Keratinocyte (primary cell): ENCODE measurements at regions not wholly inside any gene's neighbourhood (a gene's known extent, or its start where the extent isn't known, plus 50 kb on each side); places are given as distances from the start of the nearest gene placed in this dataset.

Experiments used
- DNase-seq: peaks from one replicate; pipeline ENCODE4 v3.0.0-alpha.2; 2011; ENCODE audit warnings: low read depth, missing footprints, low spot score
- FAIRE-seq: peaks from 2 replicates; lab custom pipeline; 2011; peaks lifted over from hg19 to GRCh38; lab: Jason Lieb, UNC
- H2AFZ ChIP-seq: 2 replicates; pipeline ENCODE4 v1.6.0; 2012; ENCODE audit warnings: low read length, control low read depth, inconsistent platforms; ENCODE audit not compliant: control insufficient read depth
- H3K27ac ChIP-seq: 2 replicates; pipeline ENCODE4 v1.5.1; 2011; ENCODE audit warnings: low read length; ENCODE audit not compliant: control insufficient read depth, insufficient read depth
- H3K27me3 ChIP-seq: 3 replicates; pipeline ENCODE4 v1.6.0; 2011; ENCODE audit warnings: low read length; ENCODE audit not compliant: control insufficient read depth, insufficient read depth; ENCODE audit errors: extremely low read depth
- H3K36me3 ChIP-seq, 2 experiments: 2 replicates in 1 of 2; 3 replicates in 1 of 2; pipeline ENCODE4 v1.5.1; 2011; ENCODE audit warnings: low read length in 2 of 2, mild to moderate bottlenecking in 1 of 2; ENCODE audit not compliant: control insufficient read depth in 2 of 2, insufficient read depth in 2 of 2; ENCODE audit errors: extremely low read depth in 1 of 2
- H3K4me1 ChIP-seq: 3 replicates; pipeline ENCODE4 v1.5.1; 2011; ENCODE audit warnings: low read length; ENCODE audit not compliant: control insufficient read depth, insufficient read depth; ENCODE audit errors: extremely low read depth
- H3K4me2 ChIP-seq: 3 replicates; pipeline ENCODE4 v1.6.0; 2011; ENCODE audit warnings: low read depth, low read length; ENCODE audit not compliant: control insufficient read depth, insufficient read depth; ENCODE audit errors: extremely low read depth
- H3K4me3 ChIP-seq, 3 experiments: fragments of 200-600 bp in 1 of 3; sonication (generic) in 1 of 3; 2 replicates in 2 of 3; 3 replicates in 1 of 3; pipeline ENCODE4 v1.5.1; 2011 to 2016; ENCODE audit warnings: low read length in 3 of 3, mild to moderate bottlenecking in 3 of 3, control low read depth in 2 of 3, inconsistent platforms in 1 of 3, low read depth in 1 of 3, mixed read lengths in 1 of 3, mixed run types in 1 of 3, moderate library complexity in 1 of 3; ENCODE audit not compliant: control insufficient read depth in 2 of 3, insufficient read depth in 2 of 3; ENCODE audit errors: extremely low read depth in 1 of 3
- H3K79me2 ChIP-seq: 2 replicates; pipeline ENCODE4 v1.6.0; 2012; ENCODE audit warnings: low read length; ENCODE audit not compliant: control insufficient read depth, insufficient read depth
- H3K9ac ChIP-seq: 3 replicates; pipeline ENCODE4 v1.6.0; 2011; ENCODE audit warnings: low read length; ENCODE audit not compliant: control insufficient read depth, insufficient read depth; ENCODE audit errors: extremely low read depth
- H3K9me1 ChIP-seq: 3 replicates; pipeline ENCODE4 v1.6.0; 2011; ENCODE audit warnings: low read length; ENCODE audit not compliant: control insufficient read depth, insufficient read depth; ENCODE audit errors: extremely low read depth
- H3K9me3 ChIP-seq: 2 replicates; pipeline ENCODE4 v1.5.1; 2012; ENCODE audit warnings: low read depth, low read length; ENCODE audit not compliant: control insufficient read depth
- H4K20me1 ChIP-seq: 3 replicates; pipeline ENCODE4 v1.6.0; 2011; ENCODE audit warnings: low read length; ENCODE audit not compliant: control insufficient read depth, insufficient read depth; ENCODE audit errors: extremely low read depth
- EZH2 ChIP-seq: IDR thresholded peaks from one replicate; pipeline ENCODE4 v1.6.1; 2012; ENCODE audit warnings: inconsistent platforms, mild to moderate bottlenecking, low read length, moderate library complexity
- dilution Hi-C: fragments of 300-500 bp; cut with MboI; formaldehyde crosslinking; loops from one replicate; pipeline ENCODE4 v1.7.0; 2020; ENCODE audit warnings: low sequenced_read_pairs; ENCODE audit not compliant: extremely low pct_ligation_motif_present
- TF ChIP-seq, protein P1 (sequence below), 3 experiments: IDR thresholded peaks in 1 of 3; conservative IDR thresholded peaks in 1 of 3; optimal IDR thresholded peaks in 1 of 3; 2 replicates in 2 of 3; 3 replicates in 1 of 3; pipeline versions ENCODE3 to v1.5.1; 2011; ENCODE audit warnings: low read length in 3 of 3, mild to moderate bottlenecking in 3 of 3, moderate library complexity in 2 of 3, control low read depth in 1 of 3, inconsistent platforms in 1 of 3; ENCODE audit not compliant: insufficient read depth in 2 of 3; ENCODE audit errors: extremely low read depth in 1 of 3

DNA sequence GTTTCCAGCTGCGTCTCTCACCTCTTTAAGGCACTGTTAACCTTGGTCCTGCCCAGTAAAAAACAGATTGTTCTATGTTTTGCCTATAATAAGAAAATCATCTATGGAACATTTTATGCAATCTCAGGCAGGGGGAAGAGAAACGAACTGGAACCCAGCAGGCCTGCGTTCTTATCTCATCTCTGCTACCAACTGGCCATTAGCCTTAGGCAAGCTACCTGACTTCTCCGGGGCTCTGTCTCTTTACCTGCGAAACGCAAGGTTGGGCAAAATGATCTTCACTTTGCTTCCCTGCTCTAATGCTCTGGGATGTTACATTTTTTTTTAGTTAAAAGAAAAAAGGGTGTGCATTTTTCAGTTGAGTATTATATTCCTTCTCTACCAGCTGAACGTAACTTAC is 70.5 kb upstream of the WIPF1 start:
- Histone ChIP-seq H3K4me2 (no peak overlapping the region), H3K9ac (no peak overlapping the region), H3K27me3 (peaks cover 4% of the 10 kb centered on the region), H3K36me3 (no peaks in the 10 kb centered on the region), H3K79me2 (no peaks in the 10 kb centered on the region), H2AFZ (no peak overlapping the region), H3K9me1 (no peaks in the 10 kb centered on the region), H3K4me1 (no peaks in the 10 kb centered on the region), H3K4me3 (no peak overlapping the region), H4K20me1 (no peaks in the 10 kb centered on the region), H3K9me3 (no peaks in the 10 kb centered on the region), H3K27ac (no peak overlapping the region)
- DNase-seq, result no peak
- no peak for FAIRE-seq
- TF ChIP-seq, protein P1, sequence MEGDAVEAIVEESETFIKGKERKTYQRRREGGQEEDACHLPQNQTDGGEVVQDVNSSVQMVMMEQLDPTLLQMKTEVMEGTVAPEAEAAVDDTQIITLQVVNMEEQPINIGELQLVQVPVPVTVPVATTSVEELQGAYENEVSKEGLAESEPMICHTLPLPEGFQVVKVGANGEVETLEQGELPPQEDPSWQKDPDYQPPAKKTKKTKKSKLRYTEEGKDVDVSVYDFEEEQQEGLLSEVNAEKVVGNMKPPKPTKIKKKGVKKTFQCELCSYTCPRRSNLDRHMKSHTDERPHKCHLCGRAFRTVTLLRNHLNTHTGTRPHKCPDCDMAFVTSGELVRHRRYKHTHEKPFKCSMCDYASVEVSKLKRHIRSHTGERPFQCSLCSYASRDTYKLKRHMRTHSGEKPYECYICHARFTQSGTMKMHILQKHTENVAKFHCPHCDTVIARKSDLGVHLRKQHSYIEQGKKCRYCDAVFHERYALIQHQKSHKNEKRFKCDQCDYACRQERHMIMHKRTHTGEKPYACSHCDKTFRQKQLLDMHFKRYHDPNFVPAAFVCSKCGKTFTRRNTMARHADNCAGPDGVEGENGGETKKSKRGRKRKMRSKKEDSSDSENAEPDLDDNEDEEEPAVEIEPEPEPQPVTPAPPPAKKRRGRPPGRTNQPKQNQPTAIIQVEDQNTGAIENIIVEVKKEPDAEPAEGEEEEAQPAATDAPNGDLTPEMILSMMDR (optimal IDR thresholded peaks at IDR 0.05 in 1 of 3, IDR thresholded peaks at IDR 0.05 in 1 of 3, conservative IDR thresholded peaks at IDR 0.05 in 1 of 3; ENCODE audit: extremely low read depth in 1 of 3, insufficient read depth in 2 of 3, low read length in 3 of 3), result no peak
- no peak for TF ChIP-seq EZH2
- dilution Hi-C loops, result no loop called here

DNA sequence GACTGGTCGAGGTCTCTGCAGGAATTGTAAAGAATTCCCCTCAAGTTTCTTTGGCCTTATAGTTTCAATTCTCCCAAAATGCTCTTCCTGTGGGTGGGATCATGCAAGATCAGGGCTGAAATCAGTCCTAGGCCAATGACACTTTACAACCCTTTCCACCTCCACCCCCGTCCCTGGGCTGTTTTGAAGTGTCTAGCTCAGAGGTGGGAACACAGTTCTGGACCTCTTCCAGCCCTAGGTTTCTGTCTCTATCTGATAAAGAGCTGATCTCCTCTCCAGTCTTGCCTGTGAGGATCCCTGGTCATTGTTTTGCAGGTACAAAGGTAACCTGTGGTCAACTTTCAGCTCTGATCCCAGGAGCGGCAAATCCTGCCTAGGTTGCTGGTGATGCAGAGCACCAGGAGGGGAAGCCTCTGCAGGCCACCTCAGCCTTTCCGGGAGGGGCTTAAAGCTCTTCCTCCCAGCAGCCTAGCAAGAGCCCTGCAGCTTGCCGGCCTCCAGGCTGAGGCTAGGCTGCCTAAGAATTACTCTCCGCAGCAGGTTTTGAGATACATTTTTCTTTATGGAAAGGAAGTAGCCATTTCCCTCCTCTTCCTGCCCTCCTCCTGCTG is 69.8 kb upstream of the WIPF1 start:
- Histone ChIP-seq H3K27me3 (peaks cover 4% of the 10 kb centered on the region), H3K4me2 (no peak overlapping the region), H3K36me3 (no peaks in the 10 kb centered on the region), H4K20me1 (no peaks in the 10 kb centered on the region), H3K9me1 (no peaks in the 10 kb centered on the region), H3K27ac (no peak overlapping the region), H3K79me2 (no peaks in the 10 kb centered on the region), H3K9ac (no peak overlapping the region), H2AFZ (no peak overlapping the region), H3K4me3 (no peak overlapping the region), H3K4me1 (no peaks in the 10 kb centered on the region), H3K9me3 (no peaks in the 10 kb centered on the region)
- no peak for DNase-seq
- dilution Hi-C loops, result no loop called here
- no peak for FAIRE-seq
- TF ChIP-seq, protein P1 (optimal IDR thresholded peaks at IDR 0.05 in 1 of 3, IDR thresholded peaks at IDR 0.05 in 1 of 3, conservative IDR thresholded peaks at IDR 0.05 in 1 of 3; ENCODE audit: extremely low read depth in 1 of 3, insufficient read depth in 2 of 3, low read length in 3 of 3), result no peak
- TF ChIP-seq EZH2, result no peak
